ENCODE measurements at regions not wholly inside any gene's neighbourhood (a gene's known extent, or its start where the extent isn't known, plus 50 kb on each side); places are given as distances from the start of the nearest gene placed in this dataset.

GRCh38 chr1:30043731-30044408 lies 679.5 kb downstream of the MATN1 start:
- TF ChIP-seq CTCF (IDR thresholded peaks at IDR 0.05) (no peak), POLR2A (IDR thresholded peaks at IDR 0.05) (no peak), POLR2AphosphoS5 (IDR thresholded peaks at IDR 0.05) (no peak)
